ENCODE measurements at regions not wholly inside any gene's neighbourhood (a gene's known extent, or its start where the extent isn't known, plus 50 kb on each side); places are given as distances from the start of the nearest gene placed in this dataset.

DNA sequence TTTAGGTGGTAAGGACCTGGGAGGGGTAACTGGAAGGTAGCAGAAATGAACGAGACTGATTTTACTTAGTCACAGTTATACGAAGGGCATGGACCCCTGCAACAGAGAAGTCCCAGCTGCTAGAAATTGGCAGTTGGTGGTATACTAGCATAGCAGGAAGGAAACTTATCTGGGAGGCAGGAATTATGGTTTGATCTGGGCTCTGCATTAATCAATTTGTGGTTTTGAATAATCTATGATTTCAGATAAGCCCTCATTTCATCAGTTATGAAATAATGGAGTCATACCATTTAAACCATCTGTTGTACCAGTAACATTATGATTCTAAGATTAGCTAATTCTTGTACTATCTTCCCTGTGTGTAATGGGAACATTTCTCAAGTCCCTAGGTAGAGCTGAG is 54.0 kb upstream of the TMEM229A start:
- no peak overlapping the region for H3K27ac ChIP-seq
- H3K4me3 ChIP-seq: no peak overlapping the region
- no peaks in the 10 kb centered on the region for H3K9me3 ChIP-seq
- no peak for ATAC-seq
- TF ChIP-seq POLR2AphosphoS5 (IDR thresholded peaks at IDR 0.05): no peak
- TF ChIP-seq EP300 (IDR thresholded peaks at IDR 0.05): no peak
- TF ChIP-seq, protein P1, sequence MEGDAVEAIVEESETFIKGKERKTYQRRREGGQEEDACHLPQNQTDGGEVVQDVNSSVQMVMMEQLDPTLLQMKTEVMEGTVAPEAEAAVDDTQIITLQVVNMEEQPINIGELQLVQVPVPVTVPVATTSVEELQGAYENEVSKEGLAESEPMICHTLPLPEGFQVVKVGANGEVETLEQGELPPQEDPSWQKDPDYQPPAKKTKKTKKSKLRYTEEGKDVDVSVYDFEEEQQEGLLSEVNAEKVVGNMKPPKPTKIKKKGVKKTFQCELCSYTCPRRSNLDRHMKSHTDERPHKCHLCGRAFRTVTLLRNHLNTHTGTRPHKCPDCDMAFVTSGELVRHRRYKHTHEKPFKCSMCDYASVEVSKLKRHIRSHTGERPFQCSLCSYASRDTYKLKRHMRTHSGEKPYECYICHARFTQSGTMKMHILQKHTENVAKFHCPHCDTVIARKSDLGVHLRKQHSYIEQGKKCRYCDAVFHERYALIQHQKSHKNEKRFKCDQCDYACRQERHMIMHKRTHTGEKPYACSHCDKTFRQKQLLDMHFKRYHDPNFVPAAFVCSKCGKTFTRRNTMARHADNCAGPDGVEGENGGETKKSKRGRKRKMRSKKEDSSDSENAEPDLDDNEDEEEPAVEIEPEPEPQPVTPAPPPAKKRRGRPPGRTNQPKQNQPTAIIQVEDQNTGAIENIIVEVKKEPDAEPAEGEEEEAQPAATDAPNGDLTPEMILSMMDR (IDR thresholded peaks at IDR 0.05): no peak
- TF ChIP-seq POLR2A (IDR thresholded peaks at IDR 0.05): no peak
- 40 to 60% methylated on average over 2 of the region's 2 CpGs for WGBS, 2 donors (ENCODE audit: low coverage in 1 of 2)
- H3K36me3 ChIP-seq: no peaks in the 10 kb centered on the region
- no peaks in the 10 kb centered on the region for H3K27me3 ChIP-seq
- peaks cover 0 to 23% (median 3%) of the 10 kb centered on the region in 3 donors for H3K4me1 ChIP-seq

DNA sequence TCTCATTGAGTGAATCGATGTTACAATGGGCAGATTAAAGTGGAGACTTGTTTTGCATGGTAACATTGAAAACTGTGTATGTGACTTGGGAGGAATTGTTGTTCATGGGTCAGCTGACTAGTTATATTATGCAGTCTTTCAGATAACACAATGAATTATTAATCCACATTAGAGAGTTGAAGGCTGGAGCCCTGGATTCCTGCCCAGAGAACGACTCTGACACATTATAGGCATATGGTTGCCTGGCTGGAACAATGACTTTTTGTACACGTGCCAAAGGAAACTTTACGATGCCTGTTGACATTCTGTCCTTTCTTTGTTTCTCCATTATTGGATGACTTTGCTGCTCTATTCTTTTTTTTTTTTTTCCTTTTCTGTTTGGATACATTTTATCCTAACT is 52.3 kb upstream of the TMEM229A start:
- Histone ChIP-seq H3K4me1 (peaks cover 0 to 23% (median 3%) of the 10 kb centered on the region in 3 donors), H3K36me3 (no peaks in the 10 kb centered on the region), H3K27ac (no peak overlapping the region), H3K27me3 (no peaks in the 10 kb centered on the region), H3K4me3 (no peak overlapping the region), H3K9me3 (no peaks in the 10 kb centered on the region)
- 12 to 17% methylated on average over 4 of the region's 4 CpGs for WGBS, 2 donors (ENCODE audit: low coverage in 1 of 2)
- no peak for TF ChIP-seq EP300 (IDR thresholded peaks at IDR 0.05)
- TF ChIP-seq, protein P1 (IDR thresholded peaks at IDR 0.05): no peak
- TF ChIP-seq POLR2A (IDR thresholded peaks at IDR 0.05): no peak
- TF ChIP-seq POLR2AphosphoS5 (IDR thresholded peaks at IDR 0.05): no peak
- no peak for ATAC-seq

DNA sequence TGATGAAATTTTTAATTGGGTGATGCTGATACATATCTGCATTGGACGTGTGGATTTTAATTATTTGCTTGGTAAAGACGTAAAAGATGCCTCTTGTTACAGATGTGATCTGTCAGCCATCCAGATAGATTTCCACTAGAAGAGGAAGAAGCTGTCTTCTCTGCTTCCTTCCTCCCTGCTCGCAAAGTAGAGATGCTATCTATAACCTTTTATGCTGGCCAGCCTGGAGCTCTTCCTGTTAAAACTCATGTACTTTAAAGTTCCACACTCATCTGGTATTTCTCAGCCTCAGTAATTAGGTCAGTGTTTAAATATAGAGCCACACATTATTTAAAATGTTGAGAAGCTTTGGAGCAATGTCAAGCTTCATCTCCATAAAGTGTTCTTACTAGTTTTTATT is 51.2 kb upstream of the TMEM229A start:
- TF ChIP-seq POLR2AphosphoS5 (IDR thresholded peaks at IDR 0.05) (peak; percentile 59), POLR2A (IDR thresholded peaks at IDR 0.05) (no peak)
- H3K4me3 ChIP-seq: no peak overlapping the region
- peaks cover 0 to 23% (median 3%) of the 10 kb centered on the region in 3 donors for H3K4me1 ChIP-seq
- no peaks in the 10 kb centered on the region for H3K9me3 ChIP-seq
- H3K27ac ChIP-seq: peak overlapping the region in 1 of 4 donors; percentile 9
- H3K36me3 ChIP-seq: no peaks in the 10 kb centered on the region
- H3K27me3 ChIP-seq: no peaks in the 10 kb centered on the region
- WGBS, 2 donors (ENCODE audit: low coverage in 1 of 2): 0% methylated on average over 2 to 3 of the region's 3 CpGs
- peak; percentile 46 for ATAC-seq

Small RNAs in the stretch of these regions (small RNA-seq; reads per million reads assigned to genes)
- gene RNU6-102P: 0 reads per million in 4 donors
